Activated CD4-positive, alpha-beta T cell treated with anti-CD3 and anti-CD28 coated beads, Interleukin-2, amount 10 ng/mL, durations not matched to agents 7 days and 5 days (primary cell): ENCODE measurements at regions not wholly inside any gene's neighbourhood (a gene's known extent, or its start where the extent isn't known, plus 50 kb on each side); places are given as distances from the start of the nearest gene placed in this dataset.

ENCODE experiments used
- CTCF ChIA-PET: fragments of 350-600 bp; sonication (Branson Sonifier 250); formaldehyde crosslinking; loops from one replicate; lab custom pipeline; 2021; ENCODE audit warnings: antibody characterized with exemption; lab: Charles Lee
- POLR2A ChIA-PET: fragments of 350-600 bp; sonication (Branson Sonifier 250); formaldehyde crosslinking; loops from one replicate; lab custom pipeline; 2021; ENCODE audit warnings: antibody characterized with exemption; lab: Charles Lee
- DNase-seq: peaks from one replicate; pipeline ENCODE4 v3.0.0-alpha.2; 2020
- H3K27ac Mint-ChIP-seq: one replicate; pipeline ENCODE4 v1.8.0; 2021; ENCODE audit warnings: mild to moderate bottlenecking, moderate library complexity, mixed read lengths
- H3K27me3 Mint-ChIP-seq: one replicate; pipeline ENCODE4 v1.8.0; 2021; ENCODE audit warnings: mixed read lengths
- H3K36me3 Mint-ChIP-seq: one replicate; pipeline ENCODE4 v1.8.0; 2021; ENCODE audit warnings: low read depth, mixed read lengths
- H3K4me1 Mint-ChIP-seq: one replicate; pipeline ENCODE4 v1.8.0; 2021; ENCODE audit warnings: mixed read lengths
- H3K4me3 Mint-ChIP-seq: one replicate; pipeline ENCODE4 v1.8.0; 2021; ENCODE audit warnings: mild to moderate bottlenecking, moderate library complexity, mixed read lengths
- H3K9me3 Mint-ChIP-seq: one replicate; pipeline ENCODE4 v1.8.0; 2021; ENCODE audit warnings: mixed read lengths

DNA sequence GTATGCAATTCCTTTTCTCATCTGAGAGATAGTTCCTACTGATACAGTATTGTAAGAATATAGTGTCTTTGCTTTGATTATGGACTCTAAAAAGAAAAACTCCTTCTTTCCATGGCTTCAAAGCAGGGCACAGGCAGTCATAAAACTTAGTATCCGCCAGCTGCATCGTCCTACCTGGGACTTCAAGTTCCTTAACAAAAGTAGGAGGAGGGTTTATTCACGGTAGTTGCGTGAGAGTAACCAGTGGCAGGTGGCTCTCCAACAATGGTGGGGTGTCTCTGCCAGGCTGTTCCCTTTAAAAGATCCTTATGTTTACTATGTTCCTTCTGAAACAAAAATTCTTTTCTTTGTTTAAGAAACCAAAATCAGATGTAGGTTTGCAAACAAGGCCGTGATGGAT, 173.5 kb upstream of the DMAC1 start:
- no peak for DNase-seq
- Mint-ChIP-seq H3K36me3 (peaks cover 14% of the 10 kb centered on the region), H3K27me3 (no peaks in the 10 kb centered on the region), H3K4me3 (no peak overlapping the region), H3K27ac (no peak overlapping the region), H3K4me1 (peaks cover 44% of the 10 kb centered on the region), H3K9me3 (peaks cover 5% of the 10 kb centered on the region)
- ChIA-PET CTCF (no interaction called here), POLR2A (no interaction called here)

DNA sequence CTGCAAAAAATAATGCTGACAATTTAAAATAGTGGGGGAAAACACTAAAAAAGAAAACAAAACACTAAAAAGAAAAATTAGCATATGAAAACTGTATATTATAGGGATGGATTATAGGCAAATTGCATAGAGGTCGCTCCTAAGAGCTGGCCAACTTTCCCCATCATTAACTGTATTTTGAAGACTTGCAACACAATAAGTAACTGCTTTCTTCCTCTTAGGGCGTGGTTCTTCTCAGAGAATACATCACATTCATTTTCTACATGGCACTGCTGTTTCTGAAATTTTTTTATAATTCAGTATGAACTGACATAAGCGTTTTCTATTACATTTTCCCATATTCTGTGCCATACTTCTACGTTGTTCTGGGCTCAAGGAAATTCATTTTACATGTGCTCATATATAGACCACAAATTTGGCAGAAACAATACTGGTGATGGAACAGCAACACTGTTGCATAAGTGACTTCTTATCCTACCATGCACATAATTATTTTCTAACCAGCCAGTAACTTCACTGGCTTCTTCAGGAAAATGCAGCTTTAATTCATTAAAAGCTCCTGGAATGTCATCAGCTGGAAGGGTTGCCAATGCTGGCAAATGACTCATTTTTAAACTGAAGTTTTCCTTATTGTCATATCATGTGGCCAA, 171.2 kb upstream of the DMAC1 start:
- Mint-ChIP-seq H3K36me3 (peaks cover 16% of the 10 kb centered on the region), H3K27ac (no peak overlapping the region), H3K27me3 (peaks cover 2% of the 10 kb centered on the region), H3K4me3 (no peak overlapping the region), H3K4me1 (peaks cover 39% of the 10 kb centered on the region), H3K9me3 (peaks cover 11% of the 10 kb centered on the region)
- ChIA-PET POLR2A (no interaction called here), CTCF (no interaction called here)
- DNase-seq, result no peak

DNA sequence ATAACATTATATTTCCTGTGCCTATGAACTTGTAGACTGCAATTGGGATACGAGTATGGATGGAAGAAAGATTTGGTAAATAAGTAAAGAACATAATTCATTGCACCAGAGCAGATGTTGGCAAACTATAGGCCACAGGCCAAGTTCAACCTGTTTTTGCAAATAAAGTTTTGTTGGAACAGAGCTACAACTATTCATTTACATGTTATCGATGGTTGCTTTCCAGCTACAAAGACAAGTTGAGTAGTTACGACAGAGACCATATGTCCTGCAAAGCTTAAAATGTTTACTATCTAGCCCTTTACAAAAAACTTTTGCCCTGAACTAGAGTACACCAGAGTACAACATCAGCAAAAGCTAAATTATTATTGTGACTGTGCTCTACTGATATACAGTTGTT, 169.1 kb upstream of the DMAC1 start:
- CTCF ChIA-PET, result interaction anchor here (1.4 kb wide), 1 partner anchor 11 kb away, joined by 4 read pairs; no protein-coding TSS in a partner anchor
- no peak for DNase-seq
- no peak overlapping the region for H3K27ac Mint-ChIP-seq
- no peak overlapping the region for H3K4me3 Mint-ChIP-seq
- peaks cover 6% of the 10 kb centered on the region for H3K27me3 Mint-ChIP-seq
- H3K4me1 Mint-ChIP-seq, result peaks cover 20% of the 10 kb centered on the region
- H3K9me3 Mint-ChIP-seq, result peaks cover 11% of the 10 kb centered on the region
- H3K36me3 Mint-ChIP-seq, result peaks cover 4% of the 10 kb centered on the region
- POLR2A ChIA-PET, result no interaction called here

DNA sequence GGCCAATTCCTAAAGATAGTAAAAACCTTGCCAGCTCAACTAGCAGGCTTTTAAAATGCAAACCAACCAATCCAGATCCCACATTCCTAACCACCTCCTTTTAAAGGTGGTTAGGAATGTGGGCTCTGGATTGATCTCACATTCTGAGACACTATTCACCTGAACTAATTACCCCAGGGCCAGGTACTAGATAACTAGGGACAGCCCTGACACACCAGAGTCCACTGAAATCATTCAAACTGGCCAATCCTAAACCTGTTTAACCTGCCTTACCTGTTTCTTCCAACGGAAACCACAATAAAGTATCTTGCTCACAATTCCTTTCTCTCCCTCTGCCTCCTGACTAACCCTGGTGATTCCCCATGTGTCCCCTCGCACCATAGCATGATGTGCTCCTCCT, 168.3 kb upstream of the DMAC1 start:
- ChIA-PET CTCF (interaction anchor here (0.9 to 1.3 kb wide), 2 partner anchors 14 to 15 kb away, joined by 3 read pairs; no protein-coding TSS in a partner anchor), POLR2A (no interaction called here)
- DNase-seq, result no peak
- no peak overlapping the region for H3K27ac Mint-ChIP-seq
- H3K27me3 Mint-ChIP-seq, result peaks cover 6% of the 10 kb centered on the region
- peaks cover 18% of the 10 kb centered on the region for H3K4me1 Mint-ChIP-seq
- H3K36me3 Mint-ChIP-seq, result peaks cover 3% of the 10 kb centered on the region
- H3K4me3 Mint-ChIP-seq, result no peak overlapping the region
- peaks cover 11% of the 10 kb centered on the region for H3K9me3 Mint-ChIP-seq

DNA sequence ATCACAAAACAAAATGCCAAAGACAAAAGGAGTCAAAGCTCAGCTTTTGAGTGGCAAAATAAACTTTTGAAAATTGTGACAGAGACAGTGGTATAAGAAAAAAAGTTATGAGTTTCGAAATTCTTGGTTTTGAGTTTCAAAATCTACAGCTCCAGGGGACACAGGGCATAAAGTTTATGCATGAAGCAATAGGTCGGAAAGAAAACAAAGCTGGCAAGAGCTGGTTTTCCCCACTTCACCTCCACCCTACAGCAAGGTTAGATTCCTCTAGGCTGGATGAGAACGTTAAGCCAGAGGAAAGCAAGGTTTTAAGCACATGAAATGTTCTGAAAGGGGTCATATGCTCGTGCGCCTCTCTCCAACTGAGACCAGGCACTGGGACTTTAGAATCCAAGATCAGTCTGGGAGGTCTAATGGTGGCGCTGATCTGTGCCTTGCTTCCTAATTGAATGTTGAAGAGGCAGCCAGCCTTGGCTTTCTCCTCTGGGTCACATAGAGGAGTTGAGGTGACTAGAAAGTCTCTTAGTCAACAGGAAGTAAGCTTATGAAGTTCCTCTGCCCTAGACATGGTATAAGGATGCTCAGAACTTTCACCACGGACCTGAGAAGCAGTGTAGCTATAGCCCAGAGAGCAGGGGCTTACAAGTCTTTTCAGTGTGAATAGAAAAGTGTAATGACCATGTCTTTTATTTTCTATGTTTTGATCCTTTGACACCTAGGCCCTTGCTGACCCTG, 167.7 kb upstream of the DMAC1 start:
- ChIA-PET POLR2A (no interaction called here), CTCF (interaction anchor here (0.9 to 1.3 kb wide), 3 partner anchors 9 to 15 kb away, joined by 3 to 4 read pairs (median 3); no protein-coding TSS in a partner anchor)
- Mint-ChIP-seq H3K27ac (no peak overlapping the region), H3K4me3 (no peak overlapping the region), H3K27me3 (peaks cover 6% of the 10 kb centered on the region), H3K36me3 (peaks cover 2% of the 10 kb centered on the region), H3K4me1 (peaks cover 18% of the 10 kb centered on the region), H3K9me3 (peaks cover 11% of the 10 kb centered on the region)
- DNase-seq, result no peak

DNA sequence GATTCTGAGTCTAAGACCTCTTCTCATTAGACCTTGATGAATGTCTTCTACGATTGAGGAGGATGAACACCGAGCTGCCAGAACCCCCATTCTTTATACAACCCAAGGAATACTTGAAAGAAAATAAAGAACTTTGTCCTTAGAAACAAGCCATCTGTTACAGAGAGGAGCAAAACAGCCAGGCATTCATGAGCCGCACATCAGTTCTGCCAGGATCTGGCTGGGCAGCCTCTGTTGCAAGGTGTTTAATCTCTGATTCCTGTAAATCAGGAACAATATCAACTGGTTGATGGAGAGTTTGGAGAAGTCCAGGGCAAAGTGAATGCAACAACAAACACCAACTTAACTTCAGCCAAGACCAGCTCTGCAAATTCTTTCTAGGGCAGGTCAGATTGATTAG, 165.5 kb upstream of the DMAC1 start:
- Mint-ChIP-seq H3K4me3 (no peak overlapping the region), H3K27ac (no peak overlapping the region), H3K36me3 (peaks cover 2% of the 10 kb centered on the region), H3K4me1 (peaks cover 18% of the 10 kb centered on the region), H3K27me3 (peaks cover 6% of the 10 kb centered on the region), H3K9me3 (peaks cover 13% of the 10 kb centered on the region)
- DNase-seq, result no peak
- ChIA-PET CTCF (no interaction called here), POLR2A (no interaction called here)

DNA sequence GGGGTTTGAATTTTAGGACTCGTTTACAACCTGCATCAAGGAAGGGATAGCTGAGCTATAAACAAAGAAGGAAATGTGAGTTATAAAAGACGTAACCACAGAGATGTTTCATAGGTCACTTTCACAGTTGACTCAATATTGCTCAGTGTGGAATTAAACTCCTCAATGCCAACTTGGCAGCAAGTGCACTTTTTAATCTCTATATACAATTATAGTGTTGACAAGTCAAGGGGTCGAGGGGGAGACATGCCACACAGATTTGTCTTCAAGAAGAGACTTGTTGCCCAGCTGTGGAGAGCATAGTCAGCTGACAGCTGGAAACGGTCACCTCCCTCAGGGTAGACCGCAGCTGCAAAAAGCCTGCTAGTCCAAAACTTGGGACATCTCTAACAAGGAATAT, 163.4 kb upstream of the DMAC1 start:
- ChIA-PET CTCF (no interaction called here), POLR2A (no interaction called here)
- Mint-ChIP-seq H3K27me3 (peaks cover 6% of the 10 kb centered on the region), H3K4me1 (peaks cover 19% of the 10 kb centered on the region), H3K4me3 (no peak overlapping the region), H3K27ac (no peak overlapping the region), H3K9me3 (peaks cover 12% of the 10 kb centered on the region), H3K36me3 (peaks cover 1% of the 10 kb centered on the region)
- DNase-seq, result no peak

DNA sequence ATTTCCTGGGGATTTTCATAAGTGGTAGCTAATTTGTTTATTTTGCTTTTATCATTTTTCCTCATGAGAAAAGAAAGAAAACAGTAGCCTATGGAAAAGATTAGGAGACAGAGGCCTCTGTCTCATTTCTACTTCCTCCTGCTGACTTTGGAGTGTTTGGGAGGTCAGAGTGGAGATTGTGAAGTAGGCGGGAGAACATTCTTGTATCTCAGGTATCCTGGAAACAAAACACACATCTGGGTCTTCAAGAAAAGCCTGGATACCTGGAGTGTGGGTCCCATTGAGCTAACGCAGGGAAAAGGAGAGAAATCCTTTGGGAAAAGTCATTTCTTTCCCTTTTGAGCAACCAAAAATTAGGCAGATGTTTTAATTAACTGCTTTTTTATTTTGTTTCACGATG, 161.5 kb upstream of the DMAC1 start:
- no peak for DNase-seq
- POLR2A ChIA-PET, result no interaction called here
- CTCF ChIA-PET, result interaction anchor here (0.7 kb wide), 1 partner anchor 10 kb away, joined by 3 read pairs; no protein-coding TSS in a partner anchor
- Mint-ChIP-seq H3K36me3 (no peaks in the 10 kb centered on the region), H3K27me3 (peaks cover 6% of the 10 kb centered on the region), H3K27ac (no peak overlapping the region), H3K9me3 (peaks cover 9% of the 10 kb centered on the region), H3K4me3 (no peak overlapping the region), H3K4me1 (peaks cover 2% of the 10 kb centered on the region)

DNA sequence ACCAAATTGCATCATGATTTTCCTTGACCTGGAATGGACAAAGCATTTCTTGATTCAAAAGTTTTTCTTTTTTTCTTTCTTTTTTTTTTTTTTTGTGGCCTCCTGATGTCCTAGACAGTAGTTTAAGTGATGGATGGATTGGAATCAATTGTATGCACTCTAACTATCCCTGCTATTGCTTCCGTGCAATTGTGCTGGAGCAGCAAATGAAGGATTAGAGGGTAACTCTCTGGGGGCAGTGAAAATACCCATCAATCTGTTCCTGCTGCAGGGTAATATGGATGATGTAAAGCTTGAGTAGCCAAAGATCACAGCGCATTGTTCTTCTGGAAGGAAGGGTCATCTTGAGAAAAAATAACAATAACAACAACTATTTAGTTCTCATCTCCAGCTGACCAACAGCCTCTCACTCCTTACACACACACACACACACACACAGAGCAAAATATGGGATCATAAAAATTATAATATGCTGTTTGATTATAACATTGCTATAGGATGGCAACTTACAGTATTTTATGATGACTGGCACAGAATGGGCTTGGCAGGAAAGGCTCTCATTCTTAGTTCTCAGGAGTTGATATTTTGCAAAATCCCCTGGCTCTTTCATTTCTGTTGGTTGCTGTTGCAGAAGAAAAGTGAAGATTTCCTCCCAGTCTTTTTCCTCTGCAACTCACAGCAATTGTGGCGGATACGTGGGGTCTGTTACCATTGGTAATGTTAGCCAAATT, 160.9 kb upstream of the DMAC1 start:
- H3K4me3 Mint-ChIP-seq, result no peak overlapping the region
- no peak overlapping the region for H3K27ac Mint-ChIP-seq
- POLR2A ChIA-PET, result no interaction called here
- DNase-seq, result no peak
- H3K4me1 Mint-ChIP-seq, result peaks cover 2% of the 10 kb centered on the region
- H3K36me3 Mint-ChIP-seq, result no peaks in the 10 kb centered on the region
- H3K27me3 Mint-ChIP-seq, result peaks cover 3% of the 10 kb centered on the region
- CTCF ChIA-PET, result interaction anchor here (0.7 kb wide), 1 partner anchor 9 kb away, joined by 3 read pairs; no protein-coding TSS in a partner anchor
- H3K9me3 Mint-ChIP-seq, result peaks cover 3% of the 10 kb centered on the region

DNA sequence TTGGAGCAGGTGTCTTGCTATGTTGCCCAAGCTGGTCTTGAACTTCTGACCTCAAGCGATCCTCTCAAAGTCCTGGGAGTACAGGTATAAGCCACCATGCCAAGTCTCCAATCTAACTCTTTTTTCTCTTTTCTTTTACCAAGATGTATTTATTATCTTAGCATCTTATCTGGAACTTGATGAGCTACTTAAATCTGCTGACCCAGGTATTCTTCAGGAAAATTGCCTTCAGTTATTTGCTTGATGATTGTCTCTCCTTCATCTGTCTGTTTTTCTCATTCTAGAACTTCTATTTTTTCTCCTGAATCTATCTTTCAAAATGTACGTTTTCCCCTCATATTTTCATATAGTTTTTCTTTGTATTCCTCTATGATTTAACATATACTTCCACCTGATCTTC, 158.2 kb upstream of the DMAC1 start:
- Mint-ChIP-seq H3K4me1 (peaks cover 2% of the 10 kb centered on the region), H3K27me3 (no peaks in the 10 kb centered on the region), H3K9me3 (peaks cover 2% of the 10 kb centered on the region), H3K27ac (no peak overlapping the region), H3K36me3 (no peaks in the 10 kb centered on the region), H3K4me3 (no peak overlapping the region)
- no peak for DNase-seq
- CTCF ChIA-PET, result interaction anchor here (1.5 kb wide), 1 partner anchor 11 kb away, joined by 4 read pairs; no protein-coding TSS in a partner anchor
- POLR2A ChIA-PET, result no interaction called here

DNA sequence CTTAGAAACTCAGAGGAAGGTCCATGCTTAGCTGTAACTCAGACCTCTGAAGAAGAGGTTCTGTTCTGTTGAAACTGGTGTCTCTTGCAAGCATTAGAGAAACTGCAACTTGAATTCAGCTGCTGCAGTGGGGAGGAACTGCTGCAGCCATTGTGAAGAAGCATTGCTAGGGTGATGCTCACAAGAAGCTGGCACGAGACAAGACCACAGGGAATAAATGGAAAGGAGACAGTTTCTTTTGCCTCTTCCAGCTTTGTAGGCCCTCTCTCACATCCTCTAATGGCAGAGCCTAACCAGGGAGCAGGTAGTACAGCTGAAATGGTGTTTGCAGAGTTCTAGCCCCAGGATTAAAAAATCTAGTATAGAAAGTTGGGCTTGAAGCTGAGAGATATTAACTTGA, 148.0 kb upstream of the DMAC1 start:
- H3K27ac Mint-ChIP-seq, result no peak overlapping the region
- peaks cover 4% of the 10 kb centered on the region for H3K9me3 Mint-ChIP-seq
- H3K36me3 Mint-ChIP-seq, result no peaks in the 10 kb centered on the region
- H3K4me3 Mint-ChIP-seq, result no peak overlapping the region
- ChIA-PET POLR2A (no interaction called here), CTCF (interaction anchor here (0.6 to 1.7 kb wide), 3 partner anchors 9 to 44 kb away, joined by 3 to 7 read pairs (median 5); no protein-coding TSS in a partner anchor)
- no peak for DNase-seq
- H3K4me1 Mint-ChIP-seq, result peaks cover 4% of the 10 kb centered on the region
- H3K27me3 Mint-ChIP-seq, result no peaks in the 10 kb centered on the region

DNA sequence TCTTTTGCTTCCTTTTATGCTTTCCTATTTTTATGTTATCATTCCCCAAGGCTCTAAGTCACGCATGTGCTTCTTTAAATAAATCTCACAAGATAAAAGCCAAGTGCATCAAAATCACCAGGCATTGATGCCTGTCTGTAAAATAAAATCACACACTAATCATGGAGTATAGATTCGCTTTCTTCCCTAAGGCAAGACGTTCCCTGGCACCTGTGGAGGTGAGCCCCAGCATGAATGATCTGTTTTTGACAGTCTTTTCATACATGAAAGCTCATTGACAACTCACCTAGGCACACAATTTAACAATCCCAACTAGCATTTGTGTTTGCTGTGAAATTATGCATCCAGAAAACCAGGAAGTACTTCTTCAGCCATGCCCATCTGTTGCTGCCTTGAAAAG, 146.9 kb upstream of the DMAC1 start:
- ChIA-PET CTCF (no interaction called here), POLR2A (no interaction called here)
- DNase-seq, result no peak
- H3K4me3 Mint-ChIP-seq, result no peak overlapping the region
- H3K27me3 Mint-ChIP-seq, result no peaks in the 10 kb centered on the region
- H3K9me3 Mint-ChIP-seq, result peaks cover 7% of the 10 kb centered on the region
- no peak overlapping the region for H3K27ac Mint-ChIP-seq
- H3K36me3 Mint-ChIP-seq, result no peaks in the 10 kb centered on the region
- peaks cover 4% of the 10 kb centered on the region for H3K4me1 Mint-ChIP-seq

DNA sequence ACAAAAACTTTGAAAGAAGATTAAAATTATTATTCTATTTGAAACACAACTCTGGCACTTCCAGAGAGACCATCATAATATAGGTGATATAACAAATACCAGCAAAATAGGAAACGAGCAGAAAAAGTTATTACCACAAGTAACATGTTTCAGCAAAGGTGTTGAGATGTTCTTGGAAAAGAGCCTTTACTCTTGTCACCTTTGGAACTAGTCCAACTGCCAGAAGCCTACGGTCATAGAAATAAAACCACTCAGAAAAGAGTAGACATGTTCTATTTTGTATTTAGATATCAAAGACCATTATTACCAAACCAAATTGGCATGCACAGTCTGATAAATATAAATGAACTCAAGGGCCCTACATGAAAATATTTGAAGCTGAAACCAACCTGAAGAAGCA, 145.0 kb upstream of the DMAC1 start:
- Mint-ChIP-seq H3K4me1 (peaks cover 4% of the 10 kb centered on the region), H3K27ac (no peak overlapping the region), H3K36me3 (peaks cover 10% of the 10 kb centered on the region), H3K4me3 (no peak overlapping the region), H3K9me3 (peaks cover 22% of the 10 kb centered on the region), H3K27me3 (no peaks in the 10 kb centered on the region)
- DNase-seq, result no peak
- ChIA-PET CTCF (no interaction called here), POLR2A (no interaction called here)
